ENCODE measurements at regions not wholly inside any gene's neighbourhood (a gene's known extent, or its start where the extent isn't known, plus 50 kb on each side); places are given as distances from the start of the nearest gene placed in this dataset.
A peak's percentile ranks its signal among the peaks of the same experiment; 100 is the strongest.

DNA sequence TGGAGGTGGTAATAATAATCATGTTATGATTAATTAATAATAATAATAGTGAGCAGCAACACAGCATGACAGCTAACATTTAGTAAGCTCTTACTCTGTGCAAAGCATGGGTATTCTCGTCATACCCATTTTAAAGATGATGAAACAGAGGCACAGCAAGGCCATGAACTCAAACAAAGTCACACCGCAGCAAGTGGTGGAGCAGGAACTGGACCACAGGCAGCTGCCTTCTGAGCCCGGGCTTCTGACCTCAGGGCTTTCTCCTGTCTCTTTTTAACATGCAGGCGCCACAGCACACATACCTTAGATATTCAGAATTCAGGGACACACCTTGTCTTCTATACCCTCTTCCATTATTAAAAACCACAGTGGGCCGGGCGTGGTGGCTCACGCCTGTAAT lies 50.7 kb upstream of the SPATA12 start:
- no peak for TF ChIP-seq ZFX (IDR thresholded peaks at IDR 0.05; ENCODE audit: borderline replicate concordance)
- TF ChIP-seq, protein P1, sequence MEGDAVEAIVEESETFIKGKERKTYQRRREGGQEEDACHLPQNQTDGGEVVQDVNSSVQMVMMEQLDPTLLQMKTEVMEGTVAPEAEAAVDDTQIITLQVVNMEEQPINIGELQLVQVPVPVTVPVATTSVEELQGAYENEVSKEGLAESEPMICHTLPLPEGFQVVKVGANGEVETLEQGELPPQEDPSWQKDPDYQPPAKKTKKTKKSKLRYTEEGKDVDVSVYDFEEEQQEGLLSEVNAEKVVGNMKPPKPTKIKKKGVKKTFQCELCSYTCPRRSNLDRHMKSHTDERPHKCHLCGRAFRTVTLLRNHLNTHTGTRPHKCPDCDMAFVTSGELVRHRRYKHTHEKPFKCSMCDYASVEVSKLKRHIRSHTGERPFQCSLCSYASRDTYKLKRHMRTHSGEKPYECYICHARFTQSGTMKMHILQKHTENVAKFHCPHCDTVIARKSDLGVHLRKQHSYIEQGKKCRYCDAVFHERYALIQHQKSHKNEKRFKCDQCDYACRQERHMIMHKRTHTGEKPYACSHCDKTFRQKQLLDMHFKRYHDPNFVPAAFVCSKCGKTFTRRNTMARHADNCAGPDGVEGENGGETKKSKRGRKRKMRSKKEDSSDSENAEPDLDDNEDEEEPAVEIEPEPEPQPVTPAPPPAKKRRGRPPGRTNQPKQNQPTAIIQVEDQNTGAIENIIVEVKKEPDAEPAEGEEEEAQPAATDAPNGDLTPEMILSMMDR (IDR thresholded peaks at IDR 0.05) = no peak
- no peak overlapping the region for H3K27ac ChIP-seq

- TF ChIP-seq, protein P1 (IDR thresholded peaks at IDR 0.05) = no peak
- no peak for TF ChIP-seq ZFX (IDR thresholded peaks at IDR 0.05; ENCODE audit: borderline replicate concordance)
- no peak overlapping the region for H3K27ac ChIP-seq
Observed at GRCh38 chr3:57009367-57009766, 51.1 kb upstream of the SPATA12 start.

DNA sequence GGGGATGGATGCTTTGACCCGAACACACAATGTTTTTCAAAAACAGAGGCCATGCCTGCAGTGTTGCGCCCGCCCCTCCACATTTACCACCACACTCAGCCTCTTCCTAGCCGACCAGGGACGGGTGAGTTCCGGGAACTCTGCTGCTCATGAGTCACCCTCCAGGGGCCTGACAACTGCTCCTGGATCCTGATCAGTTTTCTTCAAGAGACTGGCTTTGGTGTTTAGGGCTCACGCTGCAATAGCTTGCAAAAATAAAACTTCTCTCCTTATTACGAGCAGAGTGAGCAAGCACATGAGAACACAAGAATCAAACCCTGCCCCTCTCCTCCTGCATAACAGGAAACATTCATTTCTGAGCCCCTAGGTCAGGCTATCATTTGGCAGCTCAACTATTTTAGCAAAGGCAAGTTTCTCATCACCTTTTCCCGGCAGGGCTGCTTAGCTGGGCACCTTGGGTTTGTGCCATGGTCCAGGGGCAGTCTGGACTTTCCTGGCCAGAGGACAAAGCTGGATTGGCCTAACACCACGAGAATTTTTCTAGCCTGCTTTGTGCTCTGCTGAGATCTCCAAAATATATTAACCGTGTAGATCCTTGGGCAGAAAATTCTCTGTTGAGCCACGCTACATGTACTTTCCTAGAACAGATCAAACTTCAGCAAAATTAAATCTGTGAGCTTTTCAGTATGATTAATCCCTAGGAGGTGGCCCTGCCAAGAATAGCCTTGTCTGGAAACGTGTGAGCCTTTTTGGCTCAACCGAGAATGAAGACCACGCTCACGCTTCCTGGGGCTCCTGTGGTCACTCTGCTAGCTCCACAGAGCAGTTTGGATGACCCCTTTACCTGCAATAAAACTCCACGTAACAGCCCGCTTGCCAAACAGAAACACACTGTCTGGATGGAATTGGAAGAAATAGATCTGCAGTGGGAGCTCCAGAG lies 52.7 kb upstream of the SPATA12 start:
- TF ChIP-seq, protein P1 (IDR thresholded peaks at IDR 0.05) = no peak
- TF ChIP-seq ZFX (IDR thresholded peaks at IDR 0.05; ENCODE audit: borderline replicate concordance) = no peak
- H3K27ac ChIP-seq = no peak overlapping the region

GRCh38 chr3:57006949-57007419 lies 53.5 kb upstream of the SPATA12 start:
- H3K27ac ChIP-seq = no peak overlapping the region
- no peak for TF ChIP-seq ZFX (IDR thresholded peaks at IDR 0.05; ENCODE audit: borderline replicate concordance)
- TF ChIP-seq, protein P1 (IDR thresholded peaks at IDR 0.05) = peak; percentile 43

- TF ChIP-seq, protein P1 (IDR thresholded peaks at IDR 0.05) = no peak
- TF ChIP-seq ZFX (IDR thresholded peaks at IDR 0.05; ENCODE audit: borderline replicate concordance) = no peak
- no peak overlapping the region for H3K27ac ChIP-seq
Observed at GRCh38 chr3:57006179-57006657, 54.2 kb upstream of the SPATA12 start.

- TF ChIP-seq, protein P1 (IDR thresholded peaks at IDR 0.05) = no peak
- no peak for TF ChIP-seq ZFX (IDR thresholded peaks at IDR 0.05; ENCODE audit: borderline replicate concordance)
- no peak overlapping the region for H3K27ac ChIP-seq
Observed at GRCh38 chr3:57004229-57004628, 56.2 kb upstream of the SPATA12 start.

GRCh38 chr3:57003676-57004075 lies 56.8 kb upstream of the SPATA12 start:
- no peak for TF ChIP-seq ZFX (IDR thresholded peaks at IDR 0.05; ENCODE audit: borderline replicate concordance)
- TF ChIP-seq, protein P1 (IDR thresholded peaks at IDR 0.05) = no peak
- H3K27ac ChIP-seq = no peak overlapping the region

Measured in 22Rv1 (cell line).